OCI-LY1 (cell line): ENCODE measurements at regions not wholly inside any gene's neighbourhood (a gene's known extent, or its start where the extent isn't known, plus 50 kb on each side); places are given as distances from the start of the nearest gene placed in this dataset.

Experiments used
- H2AFZ ChIP-seq: fragments of 200-600 bp; sonication (generic), shearing (Covaris generic); 2 replicates; pipeline ENCODE4 v1.6.0; 2014; ENCODE audit warnings: antibody characterized with exemption, mild to moderate bottlenecking, low read length
- H3F3A ChIP-seq: fragments of 200-600 bp; sonication (generic), shearing (Covaris generic); 2 replicates; pipeline ENCODE4 v1.6.0; 2014; ENCODE audit warnings: mild to moderate bottlenecking, antibody characterized with exemption, low read length, moderate library complexity; ENCODE audit not compliant: insufficient read depth
- H3K27ac ChIP-seq: fragments of 200-600 bp; sonication (generic); 2 replicates; pipeline ENCODE4 v1.5.1; 2014; ENCODE audit warnings: low read length, mixed run types, mild to moderate bottlenecking, low read depth; ENCODE audit not compliant: poor library complexity, severe bottlenecking
- H3K27me3 ChIP-seq: fragments of 200-600 bp; sonication (generic); 2 replicates; pipeline ENCODE4 v1.6.0; 2014; ENCODE audit warnings: antibody characterized with exemption, mild to moderate bottlenecking, low read length, moderate library complexity; ENCODE audit not compliant: insufficient read depth
- H3K36me3 ChIP-seq: fragments of 200-600 bp; sonication (generic); 2 replicates; pipeline ENCODE4 v1.6.1; 2014; ENCODE audit warnings: mild to moderate bottlenecking, antibody characterized with exemption, low read length, moderate library complexity, mixed read lengths; ENCODE audit not compliant: insufficient read depth
- H3K4me1 ChIP-seq: fragments of 200-600 bp; sonication (generic); 2 replicates; pipeline ENCODE4 v1.5.1; 2014; ENCODE audit warnings: mild to moderate bottlenecking, low read length, moderate library complexity; ENCODE audit not compliant: insufficient read depth, severe bottlenecking
- H3K4me2 ChIP-seq: fragments of 200-600 bp; sonication (generic), shearing (Covaris generic); 2 replicates; pipeline ENCODE4 v1.6.1; 2014; ENCODE audit warnings: low read length
- H3K4me3 ChIP-seq: fragments of 200-600 bp; sonication (generic); 2 replicates; pipeline ENCODE4 v1.5.1; 2014; ENCODE audit warnings: low read length, low read depth, mild to moderate bottlenecking, mixed read lengths; ENCODE audit not compliant: poor library complexity, severe bottlenecking
- H3K79me2 ChIP-seq: fragments of 200-600 bp; shearing (Covaris generic); 2 replicates; pipeline ENCODE4 v1.6.1; 2016; ENCODE audit warnings: mixed run types, low read length, mixed read lengths; ENCODE audit not compliant: insufficient read depth
- H3K9ac ChIP-seq: fragments of 200-600 bp; sonication (generic), shearing (Covaris generic); 2 replicates; pipeline ENCODE4 v1.6.1; 2014; ENCODE audit warnings: mild to moderate bottlenecking, low read length, mixed read lengths
- H3K9me2 ChIP-seq: fragments of 200-600 bp; sonication (generic), shearing (Covaris generic); 2 replicates; pipeline ENCODE4 v1.6.1; 2014; ENCODE audit warnings: low read depth, mild to moderate bottlenecking, low read length, mixed read lengths
- H3K9me3 ChIP-seq: fragments of 200-600 bp; shearing (Covaris generic); 2 replicates; pipeline ENCODE4 v1.6.1; 2014; ENCODE audit warnings: low read length, mixed read lengths
- H4K20me1 ChIP-seq: fragments of 200-600 bp; sonication (generic), shearing (Covaris generic); 2 replicates; pipeline ENCODE4 v1.6.0; 2016; ENCODE audit warnings: mild to moderate bottlenecking, low read length; ENCODE audit not compliant: insufficient read depth
- CTCF ChIP-seq: fragments of 200-600 bp; sonication (generic), shearing (Covaris generic); IDR thresholded peaks from 2 replicates; pipeline ENCODE4 v1.5.1; 2017; ENCODE audit warnings: mild to moderate bottlenecking, antibody characterized with exemption, low read length, moderate library complexity, mixed read lengths
- EZH2 ChIP-seq: fragments of 200-600 bp; sonication (generic), shearing (Covaris generic); IDR thresholded peaks from 2 replicates; pipeline ENCODE4 v1.8.0; 2017; ENCODE audit warnings: borderline replicate concordance, mixed run types, mild to moderate bottlenecking, antibody characterized with exemption, low read length, moderate library complexity, mixed read lengths

GRCh38 chr2:155030296-155030695, 331.8 kb downstream of the KCNJ3 start:
- Histone ChIP-seq H4K20me1 (no peaks in the 10 kb centered on the region), H3K36me3 (no peaks in the 10 kb centered on the region), H3K9me3 (no peaks in the 10 kb centered on the region), H3K27ac (no peak overlapping the region), H3K27me3 (no peaks in the 10 kb centered on the region), H3K9me2 (no peaks in the 10 kb centered on the region), H3K79me2 (no peaks in the 10 kb centered on the region), H2AFZ (no peak overlapping the region), H3K4me2 (no peak overlapping the region), H3K4me1 (peaks cover 7% of the 10 kb centered on the region), H3K9ac (no peak overlapping the region), H3K4me3 (no peak overlapping the region), H3F3A (no peaks in the 10 kb centered on the region)
- no peak for TF ChIP-seq EZH2
- no peak for TF ChIP-seq CTCF

- Histone ChIP-seq H3K27ac (no peak overlapping the region), H3K4me3 (no peak overlapping the region), H3K4me1 (peaks cover 22% of the 10 kb centered on the region), H3K9me3 (no peaks in the 10 kb centered on the region), H3F3A (no peaks in the 10 kb centered on the region), H2AFZ (no peak overlapping the region), H3K4me2 (no peak overlapping the region), H3K9ac (no peak overlapping the region), H3K36me3 (no peaks in the 10 kb centered on the region), H4K20me1 (no peaks in the 10 kb centered on the region), H3K9me2 (no peaks in the 10 kb centered on the region), H3K27me3 (no peaks in the 10 kb centered on the region), H3K79me2 (no peaks in the 10 kb centered on the region)
- TF ChIP-seq EZH2 (no peak), CTCF (no peak)
These were observed 328.2 kb downstream of the KCNJ3 start for GRCh38 chr2:155026651-155027174.

GRCh38 chr2:155023674-155024073, 325.2 kb downstream of the KCNJ3 start:
- no peaks in the 10 kb centered on the region for H4K20me1 ChIP-seq
- H3K79me2 ChIP-seq: no peaks in the 10 kb centered on the region
- H3K4me1 ChIP-seq: peaks cover 26% of the 10 kb centered on the region
- no peak overlapping the region for H3K4me2 ChIP-seq
- no peak overlapping the region for H3K9ac ChIP-seq
- TF ChIP-seq EZH2: no peak
- no peak for TF ChIP-seq CTCF
- H3K4me3 ChIP-seq: no peak overlapping the region
- H3K9me3 ChIP-seq: no peaks in the 10 kb centered on the region
- no peaks in the 10 kb centered on the region for H3F3A ChIP-seq
- no peaks in the 10 kb centered on the region for H3K9me2 ChIP-seq
- no peaks in the 10 kb centered on the region for H3K36me3 ChIP-seq
- no peak overlapping the region for H3K27ac ChIP-seq
- H3K27me3 ChIP-seq: no peaks in the 10 kb centered on the region
- peak overlapping the region; percentile 87 for H2AFZ ChIP-seq
